GM19351 (cell line): ENCODE measurements at regions not wholly inside any gene's neighbourhood (a gene's known extent, or its start where the extent isn't known, plus 50 kb on each side); places are given as distances from the start of the nearest gene placed in this dataset.

Source experiments
- ATAC-seq: cut with Tn5 transposase; IDR thresholded peaks from one replicate; pipeline ENCODE4 v1.9.1; 2021; ENCODE audit warnings: mild to moderate bottlenecking, moderate library complexity; ENCODE audit not compliant: unreplicated experiment

- ATAC-seq, result no peak
Observed at GRCh38 chr11:121800731-121801393, 315.2 kb downstream of the BLID start.

- no peak for ATAC-seq
Observed at GRCh38 chr11:121800240-121800639, 315.8 kb downstream of the BLID start.

- no peak for ATAC-seq
Observed at GRCh38 chr11:121797496-121797895, 318.5 kb downstream of the BLID start.

GRCh38 chr11:121795174-121795573, 320.8 kb downstream of the BLID start:
- ATAC-seq, result no peak

DNA sequence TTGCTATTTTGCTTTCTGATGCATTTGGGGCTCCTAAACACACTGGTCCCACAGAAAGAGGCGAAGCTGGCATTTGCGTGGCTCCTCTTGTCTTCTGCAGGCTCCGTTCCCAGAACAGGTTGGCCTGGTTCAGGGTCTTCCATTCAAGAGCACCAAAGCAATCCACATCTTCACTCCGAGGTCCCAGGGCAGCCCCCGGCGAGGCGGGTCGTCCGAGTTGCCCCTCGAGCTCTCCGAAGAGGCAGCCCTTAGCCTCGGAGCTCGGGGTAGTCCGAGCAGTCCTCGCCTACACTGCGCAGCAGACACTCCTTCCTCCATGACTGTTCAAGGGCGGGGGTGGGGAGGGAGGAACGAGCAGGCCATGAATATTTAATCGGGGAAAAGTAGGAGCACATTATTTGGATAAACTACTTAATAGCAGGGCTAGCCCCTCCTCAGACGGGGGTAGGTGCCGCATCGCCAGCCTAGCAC, 321.3 kb downstream of the BLID start:
- ATAC-seq, result no peak

DNA sequence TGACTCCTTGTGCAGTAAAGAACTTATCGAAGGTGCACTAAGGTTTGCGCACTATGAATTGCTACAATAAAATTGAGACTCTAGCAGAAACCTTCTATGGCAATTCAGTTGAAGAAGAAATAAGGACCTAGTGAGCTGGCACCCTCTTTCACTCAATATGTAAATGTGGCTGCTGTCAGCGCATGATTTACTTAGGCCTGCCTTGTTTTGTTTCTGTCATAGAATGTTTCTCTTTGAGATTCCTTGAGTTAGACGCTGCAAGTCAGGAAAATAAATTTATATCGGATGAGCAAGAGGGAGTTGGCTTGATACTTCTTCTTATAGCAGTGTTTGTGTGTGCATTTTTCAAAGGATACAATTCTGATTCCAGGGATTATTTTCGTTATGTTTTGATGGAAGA, 322.1 kb downstream of the BLID start:
- no peak for ATAC-seq

GRCh38 chr11:121793291-121793690, 322.7 kb downstream of the BLID start:
- no peak for ATAC-seq

- ATAC-seq, result no peak
Observed at GRCh38 chr11:121792185-121792584, 323.8 kb downstream of the BLID start.

DNA sequence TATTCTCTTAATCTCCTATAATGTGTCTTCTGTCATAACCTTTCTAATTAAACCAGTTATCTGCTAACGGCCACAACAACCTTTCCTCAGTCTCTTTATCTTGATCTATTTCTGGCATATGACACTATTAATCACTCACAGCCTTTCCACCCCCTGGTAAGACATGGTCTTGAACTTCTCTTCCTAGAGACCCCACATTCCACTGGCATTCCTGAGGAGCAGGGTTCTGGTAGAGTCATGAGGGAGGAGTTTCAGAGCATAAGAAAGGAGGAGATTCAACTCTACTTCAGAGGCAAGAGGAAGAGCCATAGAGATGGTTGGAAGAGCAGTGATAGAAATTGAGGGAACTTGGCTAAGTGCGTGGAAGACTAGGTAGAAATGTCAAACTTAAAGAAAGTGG, 325.6 kb downstream of the BLID start:
- no peak for ATAC-seq

DNA sequence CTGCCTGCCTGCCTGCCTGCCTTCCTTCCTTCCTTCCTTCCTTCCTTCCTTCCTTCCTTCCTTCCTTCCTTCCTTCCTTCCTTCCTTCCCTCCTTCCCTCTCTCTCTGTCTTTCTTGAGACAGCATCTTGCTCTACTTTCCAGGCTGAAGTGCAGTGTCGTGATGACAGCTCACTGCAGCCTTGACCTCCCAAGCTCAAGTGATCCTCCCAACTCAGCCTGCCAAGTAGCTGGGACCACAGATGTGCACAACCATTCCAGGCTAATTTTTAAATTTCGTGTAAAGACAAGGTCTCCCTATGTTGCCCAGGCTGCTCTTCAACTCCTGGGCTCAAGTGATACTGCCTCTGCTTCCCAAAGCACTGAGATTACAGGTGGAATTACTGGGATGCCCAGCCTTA, 328.2 kb upstream of the SORL1-AS1 start:
- ATAC-seq, result no peak

GRCh38 chr11:121777056-121777455, 324.3 kb upstream of the SORL1-AS1 start:
- ATAC-seq, result no peak

DNA sequence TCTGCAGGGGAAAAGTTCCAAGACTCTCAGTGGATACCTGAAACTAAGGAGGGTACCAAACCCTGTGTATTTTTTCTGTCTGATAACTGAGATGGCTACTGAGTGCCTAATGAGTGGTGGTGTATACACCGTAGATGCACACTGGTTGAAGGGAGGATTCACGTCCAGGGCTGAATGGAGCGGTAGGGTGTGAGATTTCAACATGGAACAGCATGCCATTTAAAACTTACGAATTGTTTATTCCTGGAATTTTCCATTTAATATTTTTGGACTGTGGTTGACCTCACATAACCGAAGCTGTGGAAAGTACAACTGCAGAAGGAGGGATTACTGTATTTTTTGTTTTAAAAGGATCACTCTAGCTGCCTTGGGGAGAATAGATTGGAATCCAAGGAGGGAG, 322.5 kb upstream of the SORL1-AS1 start:
- ATAC-seq, result no peak

GRCh38 chr11:121773076-121773475, 320.3 kb upstream of the SORL1-AS1 start:
- ATAC-seq, result no peak

GRCh38 chr11:121770939-121771595, 318.3 kb upstream of the SORL1-AS1 start:
- no peak for ATAC-seq

DNA sequence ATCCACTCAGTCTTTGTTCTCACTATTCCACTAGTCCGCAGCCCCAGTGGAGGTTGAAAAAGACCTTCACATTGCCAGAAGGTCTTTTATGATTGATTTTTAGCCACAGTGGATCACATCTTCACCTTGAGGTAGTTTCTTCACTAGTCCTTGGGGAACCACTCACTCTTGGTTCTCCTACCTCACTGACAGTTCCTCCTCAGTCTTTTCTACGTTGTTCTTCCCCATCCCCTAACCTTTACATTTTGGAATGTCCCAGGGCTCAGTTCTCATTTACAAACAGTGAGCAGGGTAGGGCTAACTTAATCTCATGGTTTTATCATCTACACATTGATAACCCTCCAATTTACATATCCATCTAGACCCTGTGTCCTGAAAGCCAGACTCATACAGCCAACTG, 316.4 kb upstream of the SORL1-AS1 start:
- ATAC-seq, result no peak

GRCh38 chr11:121767433-121767832, 314.7 kb upstream of the SORL1-AS1 start:
- peak; percentile 82 for ATAC-seq

GRCh38 chr11:121766991-121767390, 314.2 kb upstream of the SORL1-AS1 start:
- peak; percentile 26 for ATAC-seq

- ATAC-seq, result no peak
Observed at GRCh38 chr11:121766166-121766565, 313.4 kb upstream of the SORL1-AS1 start.

GRCh38 chr11:121763526-121763925, 310.8 kb upstream of the SORL1-AS1 start:
- peak; percentile 77 for ATAC-seq

DNA sequence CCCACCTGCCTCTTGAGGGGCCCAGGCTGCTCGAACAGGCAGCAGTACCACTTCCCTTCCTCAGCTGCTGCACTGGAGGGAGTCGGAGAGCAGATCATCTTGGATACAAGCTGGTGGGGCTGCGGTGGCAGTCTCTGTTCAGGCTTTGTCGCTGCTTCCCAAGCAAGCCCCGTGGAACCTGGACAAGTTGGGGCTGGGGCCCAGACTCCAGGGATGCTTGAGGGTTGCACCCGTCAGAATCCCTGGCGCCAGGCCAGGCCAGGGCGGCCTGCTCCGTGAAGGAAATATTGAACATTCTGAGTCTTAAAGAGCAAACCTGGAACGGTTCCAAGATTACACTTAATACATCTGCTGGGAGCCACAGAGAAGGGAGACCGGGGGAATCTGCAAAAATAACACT, 310.1 kb upstream of the SORL1-AS1 start:
- no peak for ATAC-seq

GRCh38 chr11:121761186-121761585, 308.4 kb upstream of the SORL1-AS1 start:
- no peak for ATAC-seq

GRCh38 chr11:121757480-121758125, 304.8 kb upstream of the SORL1-AS1 start:
- peak; percentile 55 for ATAC-seq
